K562 (cell line): ENCODE measurements at regions not wholly inside any gene's neighbourhood (a gene's known extent, or its start where the extent isn't known, plus 50 kb on each side); places are given as distances from the start of the nearest gene placed in this dataset.

Experiments used
- ATAC-seq: fragments of 200-7000 bp; cut with Tn5 transposase; 3 replicates; pipeline ENCODE4 v1.9.1; 2020; ENCODE audit warnings: moderate library complexity
- BruUV-seq: library from RNA; stranded (reverse); fragments of 400-500 nt; replicated peaks from 2 replicates; lab custom pipeline; 2021; lab: Mats Ljungman, UMichigan
- CTCF ChIA-PET: fragments of 300-600 bp; formaldehyde crosslinking; extraction: SDS; loops from one replicate; lab custom pipeline; 2021; ENCODE audit warnings: low intra/inter-chr PET ratio; lab: Yijun Ruan, JAX
- POLR2A ChIA-PET: fragments of 300-600, 350-650 bp; sonication (Branson Sonifier 250); formaldehyde crosslinking; extraction: SDS; loops from one replicate; lab custom pipeline; 2021; ENCODE audit warnings: antibody characterized with exemption, inconsistent platforms; lab: Yijun Ruan, JAX
- DNase-seq, 4 experiments: peaks; one replicate each; pipeline versions ENCODE4 v3.0.0 to v3.0.0-alpha.2; 2011 to 2018; ENCODE audit warnings: low spot score in 3 of 4, mixed read lengths in 3 of 4; ENCODE audit errors: extremely low read depth in 1 of 4
- FAIRE-seq: peaks from 2 replicates; lab custom pipeline; 2011; peaks lifted over from hg19 to GRCh38; lab: Jason Lieb, UNC
- H2AFZ ChIP-seq: 2 replicates; pipeline ENCODE4 v1.6.0; 2011; ENCODE audit warnings: low read depth, low read length, control low read depth, inconsistent platforms
- H3K27ac ChIP-seq: fragments of 200-600 bp; 3 replicates; pipeline ENCODE4 v1.8.0; 2011; ENCODE audit warnings: low read depth, mild to moderate bottlenecking, control low read depth, inconsistent platforms, low read length, moderate library complexity, mixed read lengths; ENCODE audit errors: extremely low read depth
- H3K27me3 ChIP-seq, 2 experiments: fragments of 300-600 bp in 1 of 2; 2 replicates in 1 of 2; 3 replicates in 1 of 2; pipeline versions ENCODE4 v1.6.0 to v1.8.0; 2011; ENCODE audit warnings: inconsistent platforms in 2 of 2, low read length in 2 of 2, mild to moderate bottlenecking in 1 of 2, mixed read lengths in 1 of 2, moderate library complexity in 1 of 2; ENCODE audit not compliant: control insufficient read depth in 2 of 2, insufficient read depth in 2 of 2
- H3K36me3 ChIP-seq: fragments of 300-600 bp; 3 replicates; pipeline ENCODE4 v1.8.0; 2011; ENCODE audit warnings: mild to moderate bottlenecking, low read length, inconsistent platforms; ENCODE audit not compliant: control insufficient read depth, insufficient read depth
- H3K4me1 ChIP-seq, 2 experiments: fragments of 200-600 bp in 1 of 2; replicated peaks in 1 of 2; 2 replicates in 1 of 2; 3 replicates in 1 of 2; pipeline versions ENCODE4 v1.5.1 to v1.8.0; 2011; ENCODE audit warnings: inconsistent platforms in 2 of 2, low read length in 2 of 2, mild to moderate bottlenecking in 1 of 2, mixed read lengths in 1 of 2, moderate library complexity in 1 of 2; ENCODE audit not compliant: control insufficient read depth in 2 of 2, insufficient read depth in 2 of 2
- H3K4me2 ChIP-seq: 2 replicates; pipeline ENCODE4 v1.6.1; 2011; ENCODE audit warnings: low read length, control low read depth, inconsistent platforms, mixed read lengths; ENCODE audit not compliant: insufficient read depth
- H3K4me3 ChIP-seq: fragments of 200-600 bp; sonication (generic), shearing (Covaris generic); 2 replicates; pipeline ENCODE4 v1.5.1; 2016; ENCODE audit warnings: control low read depth, inconsistent platforms
- H3K79me2 ChIP-seq: fragments of 200-600 bp; 3 replicates; pipeline ENCODE4 v1.8.0; 2011; ENCODE audit warnings: low read length, inconsistent platforms; ENCODE audit not compliant: control insufficient read depth, insufficient read depth
- H3K9ac ChIP-seq, 2 experiments: 2 replicates each; pipeline versions ENCODE4 v1.6.0 to v1.6.1; 2011; ENCODE audit warnings: low read depth in 2 of 2, low read length in 2 of 2, control low read depth in 1 of 2, inconsistent platforms in 1 of 2, mild to moderate bottlenecking in 1 of 2, mixed read lengths in 1 of 2; ENCODE audit not compliant: insufficient read depth in 1 of 2
- H3K9me1 ChIP-seq: one replicate; pipeline ENCODE4 v1.6.0; 2011; ENCODE audit warnings: inconsistent platforms, mild to moderate bottlenecking, low read length, moderate library complexity; ENCODE audit not compliant: control insufficient read depth, insufficient read depth
- H3K9me3 ChIP-seq: replicated peaks from 2 replicates; pipeline ENCODE4 v1.5.1; 2011; ENCODE audit warnings: low read depth, low read length, inconsistent platforms; ENCODE audit not compliant: control insufficient read depth, insufficient read depth
- H4K20me1 ChIP-seq: replicated peaks from 2 replicates; pipeline ENCODE4 v1.6.1; 2011; ENCODE audit warnings: low read length, inconsistent platforms, mixed read lengths; ENCODE audit not compliant: control insufficient read depth, insufficient read depth
- CBFA2T2 ChIP-seq: fragments of 450-650 bp; conservative IDR thresholded peaks from 2 replicates; pipeline ENCODE4 v1.6.1; 2017; ENCODE audit warnings: mild to moderate bottlenecking
- HMGXB4 ChIP-seq: sonication (generic); formaldehyde crosslinking; IDR thresholded peaks from 2 replicates; pipeline ENCODE4 v1.8.1; 2023; ENCODE audit warnings: mild to moderate bottlenecking, missing genetic modification reagents
- KDM4B ChIP-seq, 2 experiments: fragments of 450-650 bp in 1 of 2; sonication (generic) in 1 of 2; IDR thresholded peaks; 2 replicates each; pipeline ENCODE4 v1.6.1; 2016 to 2017; ENCODE audit warnings: borderline replicate concordance in 2 of 2, antibody characterized with exemption in 1 of 2, low read depth in 1 of 2, mild to moderate bottlenecking in 1 of 2
- ZNF639 ChIP-seq, 2 experiments: fragments of 200-800 bp in 1 of 2; sonication (Bioruptor generic) in 1 of 2; sonication (generic) in 1 of 2; formaldehyde crosslinking in 1 of 2; IDR thresholded peaks in 1 of 2; conservative IDR thresholded peaks in 1 of 2; 2 replicates each; pipeline versions ENCODE4 v1.5.0 to v1.6.1; 2016 to 2020; ENCODE audit warnings: missing compliant biosample characterization in 1 of 2, missing genetic modification characterization in 1 of 2, missing genetic modification reagents in 1 of 2
- WGBS: fragments of 100-300 bp; shearing (Covaris generic); methylation state at CpG from one replicate; pipeline ENCODE4 v1.1.6; 2016; ENCODE audit warnings: low coverage, mixed read lengths; ENCODE audit not compliant: insufficient coverage; ENCODE audit errors: missing lambda C conversion rate; 5-methylcytosine and 5-hydroxymethylcytosine counted together
- in situ Hi-C: fragments of 300-500 bp; cut with MboI; formaldehyde crosslinking; loops from 4 replicates; pipeline ENCODE4 v1.15.0; 2018; ENCODE audit warnings: inconsistent platforms, mixed read lengths
- intact Hi-C: fragments of 100-400 bp; cut with micrococcal nuclease; formaldehyde crosslinking; loops from 2 replicates; pipeline ENCODE4 v1.14.2; 2022

- Histone ChIP-seq H3K4me2 (no peak overlapping the region), H3K36me3 (no peaks in the 10 kb centered on the region), H2AFZ (no peak overlapping the region), H3K4me3 (no peak overlapping the region), H3K27me3 (peaks cover 13 to 43% of the 10 kb centered on the region in 2 experiments; a peak in 4 of 5 replicates), H3K9me1 (peaks cover 4% of the 10 kb centered on the region), H3K9me3 (no peaks in the 10 kb centered on the region), H3K4me1 (no peaks in the 10 kb centered on the region), H3K27ac (no peak overlapping the region), H3K9ac (no peak overlapping the region), H4K20me1 (peaks cover 59% of the 10 kb centered on the region), H3K79me2 (no peaks in the 10 kb centered on the region)
- no TSS peak for BruUV-seq
- WGBS, result under 1% methylated on average over 2 of the region's 2 CpGs
- in situ Hi-C loops, result no loop called here
- ChIA-PET POLR2A (interaction anchor here (0.7 to 3.2 kb wide), 7 partner anchors 10 to 71 kb away, joined by 3 to 26 read pairs (median 4); no protein-coding TSS in a partner anchor), CTCF (interaction anchor here (0.9 kb wide), 1 partner anchor 16 kb away, joined by 4 read pairs; no protein-coding TSS in a partner anchor)
- FAIRE-seq (no peak), DNase-seq (no peak), ATAC-seq (no peak)
- TF ChIP-seq KDM4B (IDR thresholded peaks at IDR 0.05; ENCODE audit: borderline replicate concordance in 2 of 2, low read depth in 1 of 2) (no peak), HMGXB4 (0 out of 2 replicates have a peak, but pooled peaks have one; percentile 15), ZNF639 (CRISPR knock-in tag; conservative IDR thresholded peaks at IDR 0.05 in 1 of 2, IDR thresholded peaks at IDR 0.05 in 1 of 2) (0 out of 4 replicates have a peak, but pooled peaks of 1 of the 2 experiments have one; percentile 25), CBFA2T2 (0 out of 2 replicates have a peak, but pooled peaks have one; percentile 5)
- intact Hi-C loops, result no loop called here
Observed at GRCh38 chr22:22820626-22821025, 67.0 kb upstream of the IGLL5 start.
